ENCODE measurements at regions not wholly inside any gene's neighbourhood (a gene's known extent, or its start where the extent isn't known, plus 50 kb on each side); places are given as distances from the start of the nearest gene placed in this dataset.

DNA sequence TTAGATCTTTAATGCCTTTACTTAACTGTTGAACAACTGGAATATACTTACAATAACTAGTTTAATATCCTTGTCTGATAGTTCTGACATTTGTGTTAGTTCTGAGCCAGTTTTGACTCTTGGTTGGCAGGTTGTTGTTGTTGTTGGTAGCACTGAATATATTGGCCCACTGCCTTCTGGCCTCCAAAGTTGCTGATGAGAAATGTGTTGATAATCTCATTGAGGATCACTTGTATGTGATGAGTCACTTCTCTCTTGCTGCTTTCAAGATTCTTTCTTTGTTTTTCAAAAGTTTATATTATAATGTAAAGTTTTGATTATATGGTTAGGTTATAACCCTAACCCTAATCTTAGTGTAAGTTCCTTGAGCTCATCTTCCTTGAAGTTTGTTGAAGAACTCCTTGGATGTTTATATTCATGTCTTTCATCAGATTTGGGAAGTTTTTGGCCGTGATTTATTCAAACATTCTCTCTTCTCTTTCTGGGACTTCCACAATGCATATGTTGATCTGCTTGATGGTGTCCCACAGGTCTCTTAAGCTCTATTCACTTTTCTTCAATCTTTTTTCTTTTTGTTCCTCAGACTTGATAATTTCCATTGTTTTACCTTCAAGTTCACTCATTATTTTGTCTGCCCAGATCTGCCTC, 149.7 kb downstream of the FGF18 start:
- TF ChIP-seq TEAD4 (IDR thresholded peaks at IDR 0.05) (no peak), MAX (IDR thresholded peaks at IDR 0.05) (no peak), EP300 (IDR thresholded peaks at IDR 0.05; ENCODE audit: borderline replicate concordance) (no peak), EGR1 (IDR thresholded peaks at IDR 0.05) (no peak), CREB1 (IDR thresholded peaks at IDR 0.05; ENCODE audit: low read depth) (no peak), YY1 (IDR thresholded peaks at IDR 0.05; ENCODE audit: low read depth) (no peak), FOXM1 (IDR thresholded peaks at IDR 0.05; ENCODE audit: borderline replicate concordance, low read depth) (no peak), NFIC (IDR thresholded peaks at IDR 0.05) (no peak)
- TF ChIP-seq, protein P1, sequence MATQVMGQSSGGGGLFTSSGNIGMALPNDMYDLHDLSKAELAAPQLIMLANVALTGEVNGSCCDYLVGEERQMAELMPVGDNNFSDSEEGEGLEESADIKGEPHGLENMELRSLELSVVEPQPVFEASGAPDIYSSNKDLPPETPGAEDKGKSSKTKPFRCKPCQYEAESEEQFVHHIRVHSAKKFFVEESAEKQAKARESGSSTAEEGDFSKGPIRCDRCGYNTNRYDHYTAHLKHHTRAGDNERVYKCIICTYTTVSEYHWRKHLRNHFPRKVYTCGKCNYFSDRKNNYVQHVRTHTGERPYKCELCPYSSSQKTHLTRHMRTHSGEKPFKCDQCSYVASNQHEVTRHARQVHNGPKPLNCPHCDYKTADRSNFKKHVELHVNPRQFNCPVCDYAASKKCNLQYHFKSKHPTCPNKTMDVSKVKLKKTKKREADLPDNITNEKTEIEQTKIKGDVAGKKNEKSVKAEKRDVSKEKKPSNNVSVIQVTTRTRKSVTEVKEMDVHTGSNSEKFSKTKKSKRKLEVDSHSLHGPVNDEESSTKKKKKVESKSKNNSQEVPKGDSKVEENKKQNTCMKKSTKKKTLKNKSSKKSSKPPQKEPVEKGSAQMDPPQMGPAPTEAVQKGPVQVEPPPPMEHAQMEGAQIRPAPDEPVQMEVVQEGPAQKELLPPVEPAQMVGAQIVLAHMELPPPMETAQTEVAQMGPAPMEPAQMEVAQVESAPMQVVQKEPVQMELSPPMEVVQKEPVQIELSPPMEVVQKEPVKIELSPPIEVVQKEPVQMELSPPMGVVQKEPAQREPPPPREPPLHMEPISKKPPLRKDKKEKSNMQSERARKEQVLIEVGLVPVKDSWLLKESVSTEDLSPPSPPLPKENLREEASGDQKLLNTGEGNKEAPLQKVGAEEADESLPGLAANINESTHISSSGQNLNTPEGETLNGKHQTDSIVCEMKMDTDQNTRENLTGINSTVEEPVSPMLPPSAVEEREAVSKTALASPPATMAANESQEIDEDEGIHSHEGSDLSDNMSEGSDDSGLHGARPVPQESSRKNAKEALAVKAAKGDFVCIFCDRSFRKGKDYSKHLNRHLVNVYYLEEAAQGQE (IDR thresholded peaks at IDR 0.05; ENCODE audit: low read depth) = no peak

GRCh38 chr5:171570244-171570825, 150.9 kb downstream of the FGF18 start:
- TF ChIP-seq EP300 (IDR thresholded peaks at IDR 0.05; ENCODE audit: borderline replicate concordance) (no peak), NFIC (IDR thresholded peaks at IDR 0.05) (no peak)

DNA sequence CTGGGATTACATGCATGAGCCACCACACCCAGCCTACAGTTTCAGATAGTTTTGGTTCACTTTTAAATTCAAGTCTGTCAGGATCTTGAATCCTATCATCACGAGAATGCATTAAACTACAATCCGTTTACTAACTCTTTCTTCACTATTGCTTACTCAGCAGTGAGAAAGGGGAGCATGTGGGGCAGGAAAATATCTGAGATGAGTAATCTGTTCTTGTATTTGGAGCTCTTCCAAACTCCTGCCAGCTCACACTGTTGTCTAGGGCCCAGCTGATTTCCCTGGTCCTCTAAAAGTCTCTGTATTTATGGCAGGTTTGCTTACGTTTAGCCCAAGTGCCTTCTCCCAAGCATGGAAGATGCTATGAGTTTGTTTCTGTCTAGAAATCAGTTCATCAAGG, 152.2 kb downstream of the FGF18 start:
- TF ChIP-seq ZBTB7A (IDR thresholded peaks at IDR 0.05; ENCODE audit: low read depth) (no peak), YY1 (IDR thresholded peaks at IDR 0.05; ENCODE audit: low read depth) (no peak), TCF12 (IDR thresholded peaks at IDR 0.05; ENCODE audit: low read depth) (no peak), TAF1 (IDR thresholded peaks at IDR 0.05; ENCODE audit: low read depth) (no peak), MAX (IDR thresholded peaks at IDR 0.05) (no peak), EGR1 (IDR thresholded peaks at IDR 0.05) (no peak), NFIC (IDR thresholded peaks at IDR 0.05) (no peak), FOXM1 (IDR thresholded peaks at IDR 0.05; ENCODE audit: borderline replicate concordance, low read depth) (no peak), RAD21 (IDR thresholded peaks at IDR 0.05; ENCODE audit: low read depth) (no peak), CEBPB (IDR thresholded peaks at IDR 0.05) (no peak), TEAD4 (IDR thresholded peaks at IDR 0.05) (no peak), EP300 (IDR thresholded peaks at IDR 0.05; ENCODE audit: borderline replicate concordance) (no peak), CREB1 (IDR thresholded peaks at IDR 0.05; ENCODE audit: low read depth) (no peak)
- TF ChIP-seq, protein P1 (IDR thresholded peaks at IDR 0.05; ENCODE audit: low read depth) = no peak
- TF ChIP-seq, protein P2, sequence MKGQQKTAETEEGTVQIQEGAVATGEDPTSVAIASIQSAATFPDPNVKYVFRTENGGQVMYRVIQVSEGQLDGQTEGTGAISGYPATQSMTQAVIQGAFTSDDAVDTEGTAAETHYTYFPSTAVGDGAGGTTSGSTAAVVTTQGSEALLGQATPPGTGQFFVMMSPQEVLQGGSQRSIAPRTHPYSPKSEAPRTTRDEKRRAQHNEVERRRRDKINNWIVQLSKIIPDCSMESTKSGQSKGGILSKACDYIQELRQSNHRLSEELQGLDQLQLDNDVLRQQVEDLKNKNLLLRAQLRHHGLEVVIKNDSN (IDR thresholded peaks at IDR 0.05) = no peak

GRCh38 chr5:171573021-171573420, 153.6 kb downstream of the FGF18 start:
- TF ChIP-seq FOXM1 (IDR thresholded peaks at IDR 0.05; ENCODE audit: borderline replicate concordance, low read depth) (no peak), TCF12 (IDR thresholded peaks at IDR 0.05; ENCODE audit: low read depth) (no peak), CEBPB (IDR thresholded peaks at IDR 0.05) (no peak), CREB1 (IDR thresholded peaks at IDR 0.05; ENCODE audit: low read depth) (no peak)
- TF ChIP-seq, protein P2 (IDR thresholded peaks at IDR 0.05) = no peak
- TF ChIP-seq, protein P1 (IDR thresholded peaks at IDR 0.05; ENCODE audit: low read depth) = no peak
